Esophagus muscularis mucosa (tissue), 4 donors: ENCODE measurements at regions not wholly inside any gene's neighbourhood (a gene's known extent, or its start where the extent isn't known, plus 50 kb on each side); places are given as distances from the start of the nearest gene placed in this dataset.

Experiments
- DNase-seq: peaks from one replicate; pipeline ENCODE4 v3.0.0-alpha.2; 2017; ENCODE audit errors: extremely low spot score
- H3K27ac ChIP-seq, 4 donors: fragments of 200-600 bp; sonication (generic); replicated peaks in 1 of 4; 1 replicate in 3 of 4; 2 replicates in 1 of 4; pipeline ENCODE4 v1.5.1; 2016 to 2019; ENCODE audit warnings: mild to moderate bottlenecking in 1 of 4
- H3K27me3 ChIP-seq, 4 donors: fragments of 200-600 bp; sonication (generic); one replicate each; pipeline versions ENCODE4 v1.5.1 to v1.6.0; 2016 to 2019
- H3K36me3 ChIP-seq, 4 donors: fragments of 200-600 bp; sonication (generic); one replicate each; pipeline ENCODE4 v1.5.1; 2016 to 2019
- H3K4me1 ChIP-seq, 4 donors: fragments of 200-600 bp; sonication (generic); one replicate each; pipeline ENCODE4 v1.5.1; 2016 to 2019
- H3K4me3 ChIP-seq, 4 donors: fragments of 200-600 bp; sonication (generic); 1 replicate in 2 of 4; 2 replicates in 2 of 4; pipeline ENCODE4 v1.5.1; 2016 to 2019; ENCODE audit warnings: mild to moderate bottlenecking in 4 of 4, moderate library complexity in 1 of 4
- H3K9me3 ChIP-seq, 4 donors: fragments of 200-600 bp; sonication (generic); 1 replicate in 3 of 4; 2 replicates in 1 of 4; pipeline ENCODE4 v1.5.1; 2016 to 2019
- CTCF ChIP-seq, 3 experiments: fragments of 200-600 bp in 2 of 3; fragments of 450-650 bp in 1 of 3; sonication (generic) in 2 of 3; IDR thresholded peaks; one replicate each; pipeline ENCODE4 v1.5.1; 2017 to 2019; ENCODE audit warnings: antibody characterized with exemption in 3 of 3, mild to moderate bottlenecking in 2 of 3, moderate library complexity in 1 of 3
- EP300 ChIP-seq: sonication (generic); formaldehyde crosslinking; IDR thresholded peaks from one replicate; pipeline ENCODE4 v1.6.1; 2017; ENCODE audit warnings: antibody characterized with exemption
- POLR2A ChIP-seq: fragments of 450-650 bp; IDR thresholded peaks from one replicate; pipeline ENCODE4 v1.6.1; 2017; ENCODE audit warnings: antibody characterized with exemption, moderate library complexity, mild to moderate bottlenecking, low read depth
- POLR2AphosphoS5 ChIP-seq, 2 donors: sonication (generic); formaldehyde crosslinking; IDR thresholded peaks; one replicate each; pipeline ENCODE4 v1.6.1; 2017; ENCODE audit warnings: antibody characterized with exemption in 2 of 2
- WGBS: methylation state at CpG from one replicate; pipeline ENCODE4 v1.1.5; 2018; 5-methylcytosine and 5-hydroxymethylcytosine counted together
- intact Hi-C: fragments of 100-400 bp; cut with DNase I; formaldehyde crosslinking; loops from one replicate; pipeline ENCODE4 v1.15.1; 2023

DNA sequence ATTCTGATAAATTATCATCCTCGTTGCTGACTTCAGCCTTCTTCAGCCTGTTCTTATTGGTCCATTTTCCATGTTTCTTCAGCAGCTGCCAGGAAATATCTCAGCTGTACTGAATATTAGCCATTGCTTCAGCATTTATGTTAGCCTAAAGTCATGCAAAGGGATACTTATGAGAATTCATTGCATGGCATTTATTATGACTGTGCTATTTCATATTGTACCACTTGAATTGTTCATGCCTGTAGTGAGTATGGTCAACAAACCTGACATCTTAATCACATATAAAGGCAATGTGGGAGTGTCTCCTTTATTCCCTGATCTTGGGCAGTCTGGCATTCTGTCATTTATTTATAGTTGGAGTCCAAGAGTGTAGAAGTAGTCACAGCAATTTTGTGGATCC is 193.4 kb upstream of the SLC35B3 start:
- peaks cover 0 to 4% (median 0%) of the 10 kb centered on the region in 4 donors for H3K4me1 ChIP-seq
- H3K4me3 ChIP-seq: no peak overlapping the region
- no peaks in the 10 kb centered on the region for H3K27me3 ChIP-seq
- no peak for DNase-seq
- H3K27ac ChIP-seq: no peak overlapping the region
- 15% methylated on average over 1 of the region's 1 CpG for WGBS
- TF ChIP-seq CTCF (IDR thresholded peaks at IDR 0.05) (no peak), EP300 (no peak), POLR2AphosphoS5 (IDR thresholded peaks at IDR 0.05) (no peak), POLR2A (no peak)
- H3K9me3 ChIP-seq: no peaks in the 10 kb centered on the region
- intact Hi-C loops: no loop called here
- no peaks in the 10 kb centered on the region for H3K36me3 ChIP-seq

- no peak overlapping the region for H3K4me3 ChIP-seq
- intact Hi-C loops: no loop called here
- H3K4me1 ChIP-seq: peaks cover 0 to 4% (median 0%) of the 10 kb centered on the region in 4 donors
- DNase-seq: no peak
- no peak overlapping the region for H3K27ac ChIP-seq
- no peaks in the 10 kb centered on the region for H3K27me3 ChIP-seq
- H3K36me3 ChIP-seq: no peaks in the 10 kb centered on the region
- no peaks in the 10 kb centered on the region for H3K9me3 ChIP-seq
- TF ChIP-seq CTCF (IDR thresholded peaks at IDR 0.05): no peak
- TF ChIP-seq POLR2AphosphoS5 (IDR thresholded peaks at IDR 0.05): no peak
- TF ChIP-seq POLR2A: no peak
- TF ChIP-seq EP300: no peak
Measured at GRCh38 chr6:8628063-8628462, 192.7 kb upstream of the SLC35B3 start.

GRCh38 chr6:8627085-8627861 is 191.9 kb upstream of the SLC35B3 start:
- Histone ChIP-seq H3K27ac (no peak overlapping the region), H3K4me1 (peaks cover 0 to 4% (median 0%) of the 10 kb centered on the region in 4 donors), H3K4me3 (no peak overlapping the region), H3K27me3 (no peaks in the 10 kb centered on the region), H3K9me3 (no peaks in the 10 kb centered on the region), H3K36me3 (no peaks in the 10 kb centered on the region)
- TF ChIP-seq CTCF (IDR thresholded peaks at IDR 0.05): no peak
- TF ChIP-seq POLR2AphosphoS5 (IDR thresholded peaks at IDR 0.05): no peak
- no peak for TF ChIP-seq POLR2A
- TF ChIP-seq EP300: no peak
- intact Hi-C loops: no loop called here
- WGBS: 91% methylated on average over 2 of the region's 2 CpGs
- no peak for DNase-seq

DNA sequence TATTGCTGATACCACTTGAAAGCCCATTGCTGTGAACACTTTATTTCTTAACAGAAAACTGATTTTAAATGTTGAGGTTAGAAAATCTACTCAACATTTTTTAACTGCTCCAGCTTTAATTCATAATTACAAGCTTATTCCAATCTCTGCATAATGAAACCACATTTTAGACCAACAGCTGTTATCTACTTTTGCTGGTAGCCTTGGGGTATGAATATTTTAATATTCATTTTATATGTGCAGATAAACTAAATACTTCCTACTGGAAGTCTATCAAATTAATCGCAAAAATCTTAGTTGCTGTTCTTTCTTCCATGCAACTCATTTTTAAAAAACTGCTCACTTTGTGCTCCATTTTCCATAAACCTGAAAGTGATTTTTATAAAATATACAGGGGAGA is 189.3 kb upstream of the SLC35B3 start:
- 95% methylated on average over 1 of the region's 1 CpG for WGBS
- Histone ChIP-seq H3K4me3 (no peak overlapping the region), H3K27me3 (no peaks in the 10 kb centered on the region), H3K36me3 (no peaks in the 10 kb centered on the region), H3K27ac (no peak overlapping the region), H3K4me1 (peaks cover 0 to 4% (median 0%) of the 10 kb centered on the region in 4 donors), H3K9me3 (no peaks in the 10 kb centered on the region)
- TF ChIP-seq EP300: no peak
- TF ChIP-seq POLR2A: no peak
- no peak for TF ChIP-seq CTCF (IDR thresholded peaks at IDR 0.05)
- no peak for TF ChIP-seq POLR2AphosphoS5 (IDR thresholded peaks at IDR 0.05)
- intact Hi-C loops: no loop called here
- no peak for DNase-seq

- no peak for DNase-seq
- peaks cover 0 to 4% (median 0%) of the 10 kb centered on the region in 4 donors for H3K4me1 ChIP-seq
- 89% methylated on average over 3 of the region's 3 CpGs for WGBS
- no peaks in the 10 kb centered on the region for H3K36me3 ChIP-seq
- H3K27ac ChIP-seq: no peak overlapping the region
- TF ChIP-seq EP300 (no peak), CTCF (IDR thresholded peaks at IDR 0.05) (no peak), POLR2A (no peak), POLR2AphosphoS5 (IDR thresholded peaks at IDR 0.05) (no peak)
- intact Hi-C loops: no loop called here
- H3K4me3 ChIP-seq: no peak overlapping the region
- H3K9me3 ChIP-seq: peaks cover 0 to 6% (median under 1%) of the 10 kb centered on the region in 4 donors
- H3K27me3 ChIP-seq: no peaks in the 10 kb centered on the region
Measured at GRCh38 chr6:8623441-8623840, 188.1 kb upstream of the SLC35B3 start.
